ENCODE measurements at regions not wholly inside any gene's neighbourhood (a gene's known extent, or its start where the extent isn't known, plus 50 kb on each side); places are given as distances from the start of the nearest gene placed in this dataset.

- H3K9me3 Mint-ChIP-seq = peaks cover 4% of the 10 kb centered on the region
- TF ChIP-seq EZH2 (IDR thresholded peaks at IDR 0.05) (no peak), EZH2phosphoT487 (IDR thresholded peaks at IDR 0.05) (no peak), CTCF (IDR thresholded peaks at IDR 0.05) (no peak)
- Histone ChIP-seq H3K9ac (no peak overlapping the region), H3F3A (ENCODE audit: low read depth) (no peaks in the 10 kb centered on the region), H3K4me2 (no peak overlapping the region), H3K9me3 (ENCODE audit: low read depth) (no peaks in the 10 kb centered on the region), H3K36me3 (no peaks in the 10 kb centered on the region), H3K27me3 (no peaks in the 10 kb centered on the region), H2AFZ (replicated peaks) (no peak overlapping the region), H3K4me3 (no peak overlapping the region), H3K79me2 (ENCODE audit: low read depth) (no peaks in the 10 kb centered on the region), H3K4me1 (no peaks in the 10 kb centered on the region), H3K27ac (no peak overlapping the region), H4K20me1 (ENCODE audit: low read depth) (no peaks in the 10 kb centered on the region)
- peaks cover 7% of the 10 kb centered on the region for H3K27me3 Mint-ChIP-seq (ENCODE audit: insufficient read depth, low read depth)
- no peak overlapping the region for H3K4me3 Mint-ChIP-seq
- H3K36me3 Mint-ChIP-seq = no peaks in the 10 kb centered on the region
- no peak overlapping the region for H3K27ac Mint-ChIP-seq
- DNase-seq (ENCODE audit: low spot score) = no peak
- H3K4me1 Mint-ChIP-seq = peaks cover 7% of the 10 kb centered on the region
These were observed 253.4 kb upstream of the KCNG1 start for GRCh38 chr20:51276296-51276695.

- Histone ChIP-seq H3K4me3 (no peak overlapping the region), H3K27me3 (no peaks in the 10 kb centered on the region), H4K20me1 (ENCODE audit: low read depth) (no peaks in the 10 kb centered on the region), H3K9ac (no peak overlapping the region), H2AFZ (replicated peaks) (no peak overlapping the region), H3K79me2 (ENCODE audit: low read depth) (no peaks in the 10 kb centered on the region), H3K9me3 (ENCODE audit: low read depth) (no peaks in the 10 kb centered on the region), H3F3A (ENCODE audit: low read depth) (no peaks in the 10 kb centered on the region), H3K27ac (no peak overlapping the region), H3K36me3 (no peaks in the 10 kb centered on the region), H3K4me1 (no peaks in the 10 kb centered on the region), H3K4me2 (no peak overlapping the region)
- DNase-seq (ENCODE audit: low spot score) = no peak
- Mint-ChIP-seq H3K27me3 (ENCODE audit: insufficient read depth, low read depth) (peaks cover 7% of the 10 kb centered on the region), H3K36me3 (no peaks in the 10 kb centered on the region), H3K4me3 (no peak overlapping the region), H3K4me1 (peaks cover 7% of the 10 kb centered on the region), H3K27ac (no peak overlapping the region), H3K9me3 (peaks cover 2% of the 10 kb centered on the region)
- TF ChIP-seq EZH2phosphoT487 (IDR thresholded peaks at IDR 0.05) (no peak), EZH2 (IDR thresholded peaks at IDR 0.05) (no peak), CTCF (IDR thresholded peaks at IDR 0.05) (no peak)
These were observed 252.9 kb upstream of the KCNG1 start for GRCh38 chr20:51275826-51276225.

GRCh38 chr20:51275181-51275580, 252.3 kb upstream of the KCNG1 start:
- no peak overlapping the region for H3K27ac ChIP-seq
- H3K79me2 ChIP-seq (ENCODE audit: low read depth) = no peaks in the 10 kb centered on the region
- TF ChIP-seq CTCF (IDR thresholded peaks at IDR 0.05) = no peak
- TF ChIP-seq EZH2phosphoT487 (IDR thresholded peaks at IDR 0.05) = no peak
- Mint-ChIP-seq H3K4me1 (peaks cover 7% of the 10 kb centered on the region), H3K36me3 (no peaks in the 10 kb centered on the region), H3K27me3 (ENCODE audit: insufficient read depth, low read depth) (peaks cover 7% of the 10 kb centered on the region), H3K4me3 (no peak overlapping the region), H3K9me3 (no peaks in the 10 kb centered on the region), H3K27ac (no peak overlapping the region)
- no peaks in the 10 kb centered on the region for H3K36me3 ChIP-seq
- H2AFZ ChIP-seq (replicated peaks) = no peak overlapping the region
- H3K9ac ChIP-seq = no peak overlapping the region
- no peak overlapping the region for H3K4me3 ChIP-seq
- no peaks in the 10 kb centered on the region for H3K4me1 ChIP-seq
- no peaks in the 10 kb centered on the region for H3K9me3 ChIP-seq (ENCODE audit: low read depth)
- no peaks in the 10 kb centered on the region for H3F3A ChIP-seq (ENCODE audit: low read depth)
- H4K20me1 ChIP-seq (ENCODE audit: low read depth) = no peaks in the 10 kb centered on the region
- H3K27me3 ChIP-seq = no peaks in the 10 kb centered on the region
- no peak for DNase-seq (ENCODE audit: low spot score)
- H3K4me2 ChIP-seq = no peak overlapping the region

GRCh38 chr20:51272401-51272800, 249.5 kb upstream of the KCNG1 start:
- H3K4me3 Mint-ChIP-seq = peak overlapping the region; percentile 22
- Histone ChIP-seq H3F3A (ENCODE audit: low read depth) (no peaks in the 10 kb centered on the region), H3K4me2 (no peak overlapping the region), H3K4me3 (no peak overlapping the region), H3K27ac (no peak overlapping the region), H3K27me3 (no peaks in the 10 kb centered on the region), H3K9ac (no peak overlapping the region), H3K79me2 (ENCODE audit: low read depth) (no peaks in the 10 kb centered on the region), H3K36me3 (no peaks in the 10 kb centered on the region), H2AFZ (replicated peaks) (no peak overlapping the region), H3K4me1 (no peaks in the 10 kb centered on the region), H4K20me1 (ENCODE audit: low read depth) (no peaks in the 10 kb centered on the region), H3K9me3 (ENCODE audit: low read depth) (no peaks in the 10 kb centered on the region)
- H3K27ac Mint-ChIP-seq = peak overlapping the region; percentile 78
- peaks cover 3% of the 10 kb centered on the region for H3K9me3 Mint-ChIP-seq
- DNase-seq (ENCODE audit: low spot score) = no peak
- peaks cover 5% of the 10 kb centered on the region for H3K27me3 Mint-ChIP-seq (ENCODE audit: insufficient read depth, low read depth)
- no peaks in the 10 kb centered on the region for H3K36me3 Mint-ChIP-seq
- TF ChIP-seq EZH2phosphoT487 (IDR thresholded peaks at IDR 0.05) (no peak), CTCF (IDR thresholded peaks at IDR 0.05) (no peak), EZH2 (IDR thresholded peaks at IDR 0.05) (no peak)
- H3K4me1 Mint-ChIP-seq = peaks cover 7% of the 10 kb centered on the region
